GM18520 (cell line): ENCODE measurements at regions not wholly inside any gene's neighbourhood (a gene's known extent, or its start where the extent isn't known, plus 50 kb on each side); places are given as distances from the start of the nearest gene placed in this dataset.

Experiments used
- ATAC-seq: cut with Tn5 transposase; IDR thresholded peaks from one replicate; pipeline ENCODE4 v1.9.1; 2021; ENCODE audit not compliant: unreplicated experiment

- ATAC-seq: no peak
Measured at GRCh38 chr22:48707763-48708557, 1119.7 kb downstream of the BRD1 start.

DNA sequence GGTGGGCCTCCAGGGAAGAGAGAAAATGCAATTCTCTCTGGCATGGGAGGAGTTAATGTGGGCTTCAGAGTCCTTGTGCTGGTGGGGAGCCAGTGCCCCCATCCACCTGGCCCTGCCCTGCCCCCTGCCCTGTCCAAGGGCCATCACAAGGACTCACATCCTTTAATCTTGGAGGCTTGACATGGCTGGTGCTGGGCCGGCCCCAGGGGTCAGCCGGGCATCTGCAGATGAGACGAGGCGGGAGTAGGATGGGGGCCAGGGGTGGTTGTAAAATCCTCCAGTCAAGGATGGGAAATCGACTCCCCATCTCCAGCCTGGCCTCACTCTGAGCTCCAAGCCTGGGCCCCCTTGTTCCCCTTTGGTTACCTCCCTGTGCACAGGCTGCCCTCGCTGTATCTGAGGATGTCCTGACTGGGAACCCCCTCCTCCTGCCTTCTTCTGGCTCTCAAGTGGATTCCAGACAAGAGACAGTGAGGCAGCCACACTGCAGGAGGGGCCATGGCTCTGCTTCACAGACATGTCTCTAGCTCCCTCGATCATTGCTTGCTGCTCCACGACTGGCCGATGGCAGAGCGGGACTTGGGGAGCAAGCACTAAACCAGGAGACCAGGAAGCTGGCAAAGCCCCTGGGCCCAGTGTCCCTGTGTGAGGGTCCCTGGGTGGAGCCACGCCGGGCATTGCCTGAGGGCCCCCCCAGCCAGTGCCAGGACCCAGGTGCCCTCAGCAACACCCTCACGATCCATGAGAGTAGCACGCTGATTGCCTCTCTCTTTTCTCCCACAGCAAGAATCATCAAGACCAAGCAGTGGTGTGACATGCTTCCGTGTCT, 1120.5 kb downstream of the BRD1 start:
- ATAC-seq: no peak

GRCh38 chr22:48705917-48706605, 1121.6 kb downstream of the BRD1 start:
- no peak for ATAC-seq

GRCh38 chr22:48705159-48705916, 1122.3 kb downstream of the BRD1 start:
- ATAC-seq: no peak

GRCh38 chr22:48704335-48704734, 1123.3 kb downstream of the BRD1 start:
- ATAC-seq: no peak

DNA sequence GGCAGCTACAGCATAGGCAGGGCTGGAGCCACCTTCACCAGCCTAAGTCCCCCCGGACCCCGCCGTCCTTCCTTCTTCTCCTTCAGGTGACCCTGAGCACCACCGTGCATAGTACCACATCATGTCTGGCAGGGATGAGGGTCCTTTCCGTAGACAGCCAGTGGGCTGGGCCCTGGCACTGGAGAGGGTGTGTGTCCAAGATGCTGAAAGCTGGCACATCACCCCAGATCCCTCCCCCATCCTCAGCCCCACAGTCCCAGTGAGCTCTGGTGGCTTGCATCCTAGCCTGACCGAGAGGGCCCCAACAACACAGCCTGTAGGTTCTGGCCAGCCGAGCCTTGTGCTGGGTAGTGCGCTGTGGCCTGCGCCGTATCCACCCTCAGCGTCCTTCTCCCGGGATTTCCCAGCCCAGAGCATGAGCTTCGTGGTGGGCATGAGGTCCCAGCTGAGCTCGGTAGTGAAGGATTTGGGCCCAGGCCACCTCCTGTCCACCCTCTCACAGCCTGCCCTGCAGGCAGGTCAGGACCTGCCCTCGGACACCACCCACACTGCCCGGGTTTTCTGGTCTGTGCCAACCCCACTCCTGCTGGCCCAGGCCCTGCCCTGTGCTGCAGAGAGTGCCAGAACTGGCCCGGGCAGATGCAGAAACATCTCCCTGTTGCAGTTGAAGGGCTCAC, 1124.3 kb downstream of the BRD1 start:
- ATAC-seq: no peak

DNA sequence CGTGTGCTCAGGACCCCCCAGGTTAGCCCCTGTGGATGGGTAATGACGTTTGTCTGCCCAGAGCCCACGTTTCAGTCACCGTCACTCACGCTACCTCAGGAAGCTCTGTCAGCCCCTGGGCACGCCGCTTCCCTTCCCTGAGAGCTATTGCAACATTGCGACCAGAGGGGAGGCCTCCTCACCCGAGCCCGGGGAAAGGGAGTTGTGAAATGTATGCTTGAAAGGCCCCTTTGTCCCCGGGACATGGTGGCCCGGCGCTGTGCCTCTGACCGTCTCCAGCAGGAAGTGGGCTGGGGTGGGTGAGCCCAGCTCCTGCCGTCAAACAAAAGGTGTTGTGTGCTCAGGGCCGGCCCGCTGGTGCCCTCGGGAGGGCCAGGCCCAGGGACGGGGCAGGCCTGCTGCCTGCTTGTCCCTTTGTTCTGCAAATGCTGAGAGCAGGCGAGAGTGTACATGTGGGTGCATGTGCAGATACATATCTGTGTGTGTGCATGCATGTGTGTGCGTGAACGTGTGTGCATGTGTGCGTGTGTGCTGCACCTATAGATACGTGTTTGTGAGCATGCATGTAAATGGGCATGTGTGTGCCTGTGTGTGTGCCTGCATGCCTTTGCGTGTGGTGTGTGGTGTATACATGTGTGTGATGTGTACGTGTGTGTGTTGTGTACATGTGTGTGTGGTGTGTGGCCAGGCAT, 1125.0 kb downstream of the BRD1 start:
- no peak for ATAC-seq

GRCh38 chr22:48701296-48702030, 1126.2 kb downstream of the BRD1 start:
- ATAC-seq: no peak

- no peak for ATAC-seq
Measured at GRCh38 chr22:48700566-48701295, 1126.9 kb downstream of the BRD1 start.

- no peak for ATAC-seq
Measured at GRCh38 chr22:48700180-48700565, 1127.5 kb downstream of the BRD1 start.

DNA sequence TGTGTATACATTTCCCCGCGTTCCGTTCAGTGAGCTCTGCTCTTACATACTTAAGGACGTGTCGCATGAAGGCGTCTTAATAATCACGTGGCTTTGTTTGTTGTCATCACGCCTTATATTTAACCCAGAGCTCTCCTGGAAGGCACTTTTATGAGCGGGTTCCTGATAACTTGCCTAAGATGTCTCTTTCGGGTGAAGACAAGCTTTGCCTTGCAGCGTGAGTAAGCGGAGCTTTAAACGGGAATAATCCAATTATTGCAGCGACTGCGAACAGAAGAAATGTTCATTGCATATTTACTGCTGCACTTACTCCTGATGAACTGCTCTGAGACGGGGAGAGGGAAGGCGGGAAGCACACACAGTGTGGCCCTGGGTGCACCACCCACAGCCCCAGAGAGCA, 1128.2 kb downstream of the BRD1 start:
- ATAC-seq: no peak

DNA sequence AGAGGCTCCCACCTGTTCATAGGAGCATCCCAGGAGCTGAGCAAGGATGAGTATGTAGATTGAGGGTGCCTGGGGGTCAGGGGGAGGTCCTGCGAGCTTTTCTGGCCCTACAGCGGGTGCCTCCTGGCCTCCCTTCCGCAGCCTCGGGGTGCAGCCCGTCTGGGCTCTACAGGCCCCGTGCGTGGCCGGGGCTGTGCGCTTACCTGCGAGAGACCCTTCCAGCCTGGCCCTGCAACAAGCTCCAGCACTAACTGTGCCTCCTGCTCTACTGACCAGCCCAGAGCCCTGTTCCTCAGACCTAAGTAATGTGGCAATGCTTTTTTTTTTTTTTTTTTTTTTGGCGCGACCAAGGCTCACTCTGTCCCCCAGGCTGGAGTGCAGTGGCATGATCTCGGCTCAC, 1129.1 kb downstream of the BRD1 start:
- ATAC-seq: no peak

- no peak for ATAC-seq
Measured at GRCh38 chr22:48697694-48698276, 1129.9 kb downstream of the BRD1 start.

- ATAC-seq: no peak
Measured at GRCh38 chr22:48697223-48697622, 1130.5 kb downstream of the BRD1 start.

DNA sequence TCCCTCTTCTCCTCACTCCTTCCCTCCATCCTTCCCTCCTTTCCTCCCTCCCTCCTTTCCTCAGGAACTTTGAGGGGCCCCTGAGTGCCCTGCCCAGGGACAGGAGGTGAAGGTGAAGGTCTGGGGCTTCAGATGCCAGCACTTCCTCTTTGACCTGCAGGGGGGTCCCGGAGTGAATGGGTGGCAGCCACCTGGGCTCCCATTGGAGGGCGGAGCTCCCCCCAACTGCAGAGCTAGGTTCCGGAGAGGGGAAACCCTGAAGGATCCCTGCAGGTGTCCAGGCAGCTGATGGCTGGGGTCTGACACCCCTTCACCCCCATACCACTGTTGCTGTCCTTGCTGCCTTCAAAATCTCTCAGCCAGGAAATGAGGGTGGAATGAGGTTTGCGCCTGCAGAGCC, 1131.3 kb downstream of the BRD1 start:
- no peak for ATAC-seq

- ATAC-seq: no peak
Measured at GRCh38 chr22:48695731-48696305, 1131.9 kb downstream of the BRD1 start.

GRCh38 chr22:48695251-48695650, 1132.4 kb downstream of the BRD1 start:
- no peak for ATAC-seq
